ENCODE measurements at regions not wholly inside any gene's neighbourhood (a gene's known extent, or its start where the extent isn't known, plus 50 kb on each side); places are given as distances from the start of the nearest gene placed in this dataset.

- H3K9me3 ChIP-seq (ENCODE audit: low read length) = no peaks in the 10 kb centered on the region
- H3K9ac ChIP-seq (ENCODE audit: insufficient read depth, low read depth, low read length) = no peak overlapping the region
- in situ Hi-C loops (cut with HindIII; ENCODE audit: extremely low pct_ligation_motif_present, low pct_unique_long_range_greater_than_20kb) = no loop called here
- no peaks in the 10 kb centered on the region for H3K4me1 ChIP-seq (ENCODE audit: insufficient read depth, low read length)
- ChIA-PET POLR2A (no interaction called here), CTCF (ENCODE audit: low intra/inter-chr PET ratio, low total read pairs) (no interaction called here)
- no peaks in the 10 kb centered on the region for H3K79me2 ChIP-seq (ENCODE audit: insufficient read depth, low read length)
- FAIRE-seq (no peak), ATAC-seq (no peak), DNase-seq (ENCODE audit: low spot score) (no peak)
- WGBS (ENCODE audit: low lambda C conversion rate) = 43% methylated on average over 9 of the region's 15 CpGs
- H4K20me1 ChIP-seq (ENCODE audit: insufficient read depth, low read length) = no peaks in the 10 kb centered on the region
- BruUV-seq (replicated peaks) = no TSS peak
- intact Hi-C loops (cut with micrococcal nuclease; ENCODE audit: unreplicated experiment) = no loop called here
- H2AFZ ChIP-seq (ENCODE audit: low read length) = no peak overlapping the region
- H3K36me3 ChIP-seq (replicated peaks in 1 of 2; ENCODE audit: control insufficient read depth in 1 of 2, insufficient read depth in 2 of 2, low read length in 2 of 2) = no peaks in the 10 kb centered on the region
- TF ChIP-seq ZNF800 (CRISPR knock-in tag; IDR thresholded peaks at IDR 0.05) (no peak), ZBTB44 (CRISPR knock-in tag; IDR thresholded peaks at IDR 0.05) (no peak), NR2C2 (CRISPR knock-in tag; IDR thresholded peaks at IDR 0.05; ENCODE audit: borderline replicate concordance) (no peak), MEIS1 (CRISPR knock-in tag; IDR thresholded peaks at IDR 0.05; ENCODE audit: borderline replicate concordance) (no peak), ZNF850 (CRISPR knock-in tag; conservative IDR thresholded peaks at IDR 0.05) (no peak), ZNF766 (CRISPR knock-in tag; IDR thresholded peaks at IDR 0.05; ENCODE audit: borderline replicate concordance) (no peak), KLF16 (CRISPR knock-in tag; IDR thresholded peaks at IDR 0.05) (no peak), CBX5 (CRISPR knock-in tag; IDR thresholded peaks at IDR 0.05; ENCODE audit: borderline replicate concordance) (no peak), ZNF713 (CRISPR knock-in tag; IDR thresholded peaks at IDR 0.05) (no peak), MYNN (CRISPR knock-in tag; IDR thresholded peaks at IDR 0.05; ENCODE audit: low read depth) (no peak), ZNF598 (CRISPR knock-in tag; IDR thresholded peaks at IDR 0.05; ENCODE audit: borderline replicate concordance) (no peak), ZNF839 (CRISPR knock-in tag; IDR thresholded peaks at IDR 0.05; ENCODE audit: borderline replicate concordance) (no peak), JDP2 (CRISPR knock-in tag; IDR thresholded peaks at IDR 0.05; ENCODE audit: borderline replicate concordance) (no peak), KDM5A (IDR thresholded peaks at IDR 0.05; ENCODE audit: borderline replicate concordance, low read length) (no peak)
- no peak overlapping the region for H3K4me3 ChIP-seq (replicated peaks in 1 of 3; ENCODE audit: insufficient read depth in 1 of 3, low read depth in 2 of 3, low read length in 3 of 3)
- H3K27ac ChIP-seq (ENCODE audit: extremely low read length, insufficient read depth, low read length) = no peak overlapping the region
- no peak overlapping the region for H3K4me2 ChIP-seq (ENCODE audit: low read depth, low read length)
- peaks cover 0 to under 1% of the 10 kb centered on the region in 2 experiments; a peak in 1 of 5 replicates for H3K27me3 ChIP-seq (ENCODE audit: control insufficient read depth in 1 of 2, insufficient read depth in 2 of 2, low read length in 2 of 2)
Observed at GRCh38 chr10:123434435-123435039, 231.6 kb upstream of the GPR26 start.

Measured in HepG2 (cell line).